DND-41 (cell line): ENCODE measurements at regions not wholly inside any gene's neighbourhood (a gene's known extent, or its start where the extent isn't known, plus 50 kb on each side); places are given as distances from the start of the nearest gene placed in this dataset.

Experiments used
- ATAC-seq: fragments of 200-7000 bp; cut with Tn5 transposase; 3 replicates; pipeline ENCODE4 v1.9.1; 2021; ENCODE audit warnings: low read depth; ENCODE audit not compliant: insufficient read depth
- DNase-seq: peaks from one replicate; pipeline ENCODE4 v3.0.0-alpha.2; 2020
- H2AFZ ChIP-seq: 2 replicates; pipeline ENCODE4 v1.6.0; 2012; ENCODE audit warnings: low read depth, low read length
- H3K27ac ChIP-seq: 2 replicates; pipeline ENCODE4 v1.5.1; 2012; ENCODE audit warnings: low read length, inconsistent platforms
- H3K27me3 ChIP-seq: fragments of 200-600 bp; sonication (generic); 2 replicates; pipeline ENCODE4 v1.6.0; 2012; ENCODE audit warnings: low read length, mild to moderate bottlenecking, inconsistent platforms; ENCODE audit not compliant: insufficient read depth, poor library complexity
- H3K36me3 ChIP-seq: 2 replicates; pipeline ENCODE4 v1.5.1; 2012; ENCODE audit warnings: low read length, inconsistent platforms; ENCODE audit not compliant: insufficient read depth
- H3K4me1 ChIP-seq: 2 replicates; pipeline ENCODE4 v1.5.1; 2012; ENCODE audit warnings: mild to moderate bottlenecking, low read length; ENCODE audit not compliant: insufficient read depth
- H3K4me2 ChIP-seq: 2 replicates; pipeline ENCODE4 v1.6.0; 2012; ENCODE audit warnings: mild to moderate bottlenecking, moderate library complexity, low read length, inconsistent platforms; ENCODE audit not compliant: insufficient read depth
- H3K4me3 ChIP-seq, 2 experiments: fragments of 200-600 bp in 1 of 2; shearing (Covaris generic) in 1 of 2; 2 replicates each; pipeline ENCODE4 v1.5.1; 2012 to 2016; ENCODE audit warnings: inconsistent platforms in 2 of 2, low read length in 2 of 2, mild to moderate bottlenecking in 2 of 2, low read depth in 1 of 2, moderate library complexity in 1 of 2
- H3K79me2 ChIP-seq: 2 replicates; pipeline ENCODE4 v1.6.0; 2012; ENCODE audit warnings: low read length, inconsistent platforms; ENCODE audit not compliant: insufficient read depth
- H3K9ac ChIP-seq: 2 replicates; pipeline ENCODE4 v1.6.0; 2012; ENCODE audit warnings: low read depth, mild to moderate bottlenecking, inconsistent platforms, low read length, moderate library complexity
- H3K9me3 ChIP-seq: 2 replicates; pipeline ENCODE4 v1.5.1; 2012; ENCODE audit warnings: low read length, moderate library complexity, mild to moderate bottlenecking, inconsistent platforms; ENCODE audit not compliant: insufficient read depth, severe bottlenecking
- H4K20me1 ChIP-seq: 2 replicates; pipeline ENCODE4 v1.6.0; 2012; ENCODE audit warnings: low read length; ENCODE audit not compliant: insufficient read depth
- CTCF ChIP-seq: IDR thresholded peaks from 2 replicates; pipeline ENCODE4 v1.5.1; 2012; ENCODE audit warnings: borderline replicate concordance, low read length, moderate library complexity, mild to moderate bottlenecking; ENCODE audit not compliant: poor library complexity, severe bottlenecking; ENCODE audit errors: extremely low read depth
- EZH2 ChIP-seq: IDR thresholded peaks from 3 replicates; pipeline ENCODE4 v1.6.1; 2012; ENCODE audit warnings: borderline replicate concordance, low read depth, mild to moderate bottlenecking, moderate library complexity, low read length, inconsistent platforms; ENCODE audit not compliant: severe bottlenecking

- Histone ChIP-seq H4K20me1 (no peaks in the 10 kb centered on the region), H3K4me3 (no peak overlapping the region), H3K36me3 (no peaks in the 10 kb centered on the region), H3K9me3 (no peaks in the 10 kb centered on the region), H3K27ac (no peak overlapping the region), H3K4me2 (no peak overlapping the region), H3K4me1 (no peaks in the 10 kb centered on the region), H2AFZ (no peak overlapping the region), H3K9ac (no peak overlapping the region), H3K79me2 (no peaks in the 10 kb centered on the region), H3K27me3 (peaks cover 8% of the 10 kb centered on the region)
- TF ChIP-seq CTCF, result no peak
- no peak for TF ChIP-seq EZH2
- no peak for DNase-seq
- ATAC-seq, result no peak
Observed at GRCh38 chr1:30110846-30111245, 612.5 kb downstream of the MATN1 start.

GRCh38 chr1:30109853-30110252, 613.5 kb downstream of the MATN1 start:
- Histone ChIP-seq H3K9me3 (no peaks in the 10 kb centered on the region), H3K4me1 (no peaks in the 10 kb centered on the region), H3K27ac (no peak overlapping the region), H3K27me3 (peaks cover 8% of the 10 kb centered on the region), H4K20me1 (no peaks in the 10 kb centered on the region), H3K9ac (no peak overlapping the region), H3K79me2 (no peaks in the 10 kb centered on the region), H2AFZ (no peak overlapping the region), H3K36me3 (no peaks in the 10 kb centered on the region), H3K4me3 (no peak overlapping the region), H3K4me2 (no peak overlapping the region)
- no peak for ATAC-seq
- TF ChIP-seq CTCF (no peak), EZH2 (no peak)
- DNase-seq, result no peak

DNA sequence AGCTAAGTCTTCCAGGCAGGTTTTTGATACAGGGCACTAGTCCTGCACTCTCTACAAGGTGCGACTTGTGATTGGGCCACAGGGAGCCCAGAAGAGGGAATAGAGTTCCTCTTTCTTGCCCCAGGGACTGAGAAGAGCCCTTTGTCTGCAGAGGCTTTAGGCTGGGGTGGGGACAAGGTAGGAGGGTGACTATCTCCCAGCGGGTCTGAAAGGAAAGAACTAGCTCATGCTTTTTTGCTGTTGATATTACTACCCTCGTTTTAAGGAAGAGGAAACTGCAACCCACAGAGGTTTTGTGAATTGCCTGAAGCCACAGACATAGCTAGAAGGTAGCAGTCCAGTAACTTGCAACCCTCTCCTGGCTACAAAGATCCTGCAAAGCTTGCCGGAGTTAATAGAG, 615.2 kb downstream of the MATN1 start:
- ATAC-seq (no peak), DNase-seq (no peak)
- TF ChIP-seq EZH2 (no peak), CTCF (no peak)
- peaks cover 8% of the 10 kb centered on the region for H3K27me3 ChIP-seq
- H3K9me3 ChIP-seq, result no peaks in the 10 kb centered on the region
- no peaks in the 10 kb centered on the region for H3K4me1 ChIP-seq
- H2AFZ ChIP-seq, result no peak overlapping the region
- H3K4me3 ChIP-seq, result no peak overlapping the region
- H3K4me2 ChIP-seq, result no peak overlapping the region
- H3K27ac ChIP-seq, result no peak overlapping the region
- no peaks in the 10 kb centered on the region for H4K20me1 ChIP-seq
- H3K9ac ChIP-seq, result no peak overlapping the region
- no peaks in the 10 kb centered on the region for H3K79me2 ChIP-seq
- no peaks in the 10 kb centered on the region for H3K36me3 ChIP-seq

GRCh38 chr1:30106125-30106524, 617.3 kb downstream of the MATN1 start:
- Histone ChIP-seq H4K20me1 (no peaks in the 10 kb centered on the region), H3K9me3 (no peaks in the 10 kb centered on the region), H3K79me2 (no peaks in the 10 kb centered on the region), H3K36me3 (no peaks in the 10 kb centered on the region), H3K4me3 (no peak overlapping the region), H2AFZ (no peak overlapping the region), H3K27ac (no peak overlapping the region), H3K27me3 (peaks cover 8% of the 10 kb centered on the region), H3K9ac (no peak overlapping the region), H3K4me2 (no peak overlapping the region), H3K4me1 (no peaks in the 10 kb centered on the region)
- TF ChIP-seq EZH2, result no peak
- peak; percentile 55 for TF ChIP-seq CTCF
- ATAC-seq, result no peak
- DNase-seq, result no peak
